GM06990 (cell line): ENCODE measurements at regions not wholly inside any gene's neighbourhood (a gene's known extent, or its start where the extent isn't known, plus 50 kb on each side); places are given as distances from the start of the nearest gene placed in this dataset.

Source experiments
- DNase-seq: peaks from one replicate; pipeline ENCODE4 v3.0.0-alpha.2; 2011; ENCODE audit not compliant: insufficient read length; ENCODE audit errors: extremely low read depth
- H3K27me3 ChIP-seq: replicated peaks from 2 replicates; pipeline ENCODE4 v1.6.0; 2011; ENCODE audit warnings: low read length; ENCODE audit not compliant: control insufficient read depth, insufficient read depth
- H3K36me3 ChIP-seq: 2 replicates; pipeline ENCODE4 v1.5.1; 2011; ENCODE audit warnings: low read length; ENCODE audit not compliant: control insufficient read depth, insufficient read depth
- H3K4me3 ChIP-seq: replicated peaks from 2 replicates; pipeline ENCODE4 v1.5.1; 2011; ENCODE audit warnings: low read depth, mild to moderate bottlenecking, control low read depth, low read length
- CTCF ChIP-seq: IDR thresholded peaks from 2 replicates; pipeline ENCODE4 v1.5.1; 2011; ENCODE audit warnings: low read length, control low read depth, mild to moderate bottlenecking, inconsistent platforms; ENCODE audit not compliant: insufficient read depth, poor library complexity, severe bottlenecking

DNA sequence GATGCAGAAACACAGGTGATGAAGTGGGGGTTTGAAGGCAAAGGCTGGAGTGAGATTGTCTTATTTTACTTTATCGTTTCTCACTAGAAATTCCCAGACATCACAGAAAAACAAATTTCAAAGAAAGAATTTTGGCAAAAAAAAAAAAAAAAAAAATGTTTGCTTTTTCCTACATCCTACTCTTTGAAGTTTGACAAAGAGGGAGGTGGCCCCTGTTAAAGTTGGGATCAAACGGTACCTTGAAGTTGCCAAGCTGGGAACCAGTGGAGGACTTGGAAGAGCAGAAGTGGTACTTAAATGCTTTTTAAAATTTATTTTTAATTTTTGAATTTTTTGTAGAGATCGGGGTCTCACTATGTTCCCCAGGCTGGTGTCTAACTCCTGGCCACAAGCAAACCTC, 63.9 kb upstream of the KIF5B start:
- DNase-seq, result no peak
- Histone ChIP-seq H3K4me3 (no peak overlapping the region), H3K36me3 (no peaks in the 10 kb centered on the region), H3K27me3 (no peaks in the 10 kb centered on the region; the same call in 1 of the 2 replicates)
- no peak for TF ChIP-seq CTCF

- Histone ChIP-seq H3K36me3 (no peaks in the 10 kb centered on the region), H3K4me3 (no peak overlapping the region), H3K27me3 (no peaks in the 10 kb centered on the region; the same call in 1 of the 2 replicates)
- DNase-seq, result no peak
- TF ChIP-seq CTCF, result no peak
Measured at GRCh38 chr10:32114508-32114907, 58.3 kb upstream of the KIF5B start.

DNA sequence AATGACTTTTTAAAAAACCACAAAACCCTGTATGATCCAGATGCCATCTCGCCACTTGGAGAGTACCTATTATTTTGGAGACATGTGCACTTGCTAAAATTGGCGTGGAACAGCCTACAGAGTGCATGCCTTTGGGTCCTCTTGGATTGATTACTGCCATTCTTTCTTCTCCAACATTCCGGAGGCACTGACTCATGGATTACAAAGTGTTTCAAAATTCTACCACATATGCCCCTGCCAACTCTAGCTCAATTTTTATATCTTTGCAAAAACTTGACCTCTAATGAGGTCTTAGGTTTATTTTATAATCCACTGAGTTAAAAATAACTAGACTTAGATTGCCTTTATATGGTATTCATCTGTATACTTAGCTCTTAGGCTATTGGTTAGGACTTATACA, 55.8 kb upstream of the KIF5B start:
- no peak overlapping the region for H3K4me3 ChIP-seq
- H3K36me3 ChIP-seq, result no peaks in the 10 kb centered on the region
- TF ChIP-seq CTCF, result no peak
- DNase-seq, result no peak
- H3K27me3 ChIP-seq, result no peaks in the 10 kb centered on the region; the same call in 1 of the 2 replicates

- H3K27me3 ChIP-seq, result no peaks in the 10 kb centered on the region; the same call in 1 of the 2 replicates
- DNase-seq, result no peak
- H3K36me3 ChIP-seq, result no peaks in the 10 kb centered on the region
- no peak overlapping the region for H3K4me3 ChIP-seq
- no peak for TF ChIP-seq CTCF
Measured at GRCh38 chr10:32111585-32111984, 55.4 kb upstream of the KIF5B start.

GRCh38 chr10:32110790-32111189, 54.6 kb upstream of the KIF5B start:
- no peaks in the 10 kb centered on the region; the same call in 1 of the 2 replicates for H3K27me3 ChIP-seq
- DNase-seq, result no peak
- no peak overlapping the region for H3K4me3 ChIP-seq
- H3K36me3 ChIP-seq, result no peaks in the 10 kb centered on the region
- TF ChIP-seq CTCF, result no peak

DNA sequence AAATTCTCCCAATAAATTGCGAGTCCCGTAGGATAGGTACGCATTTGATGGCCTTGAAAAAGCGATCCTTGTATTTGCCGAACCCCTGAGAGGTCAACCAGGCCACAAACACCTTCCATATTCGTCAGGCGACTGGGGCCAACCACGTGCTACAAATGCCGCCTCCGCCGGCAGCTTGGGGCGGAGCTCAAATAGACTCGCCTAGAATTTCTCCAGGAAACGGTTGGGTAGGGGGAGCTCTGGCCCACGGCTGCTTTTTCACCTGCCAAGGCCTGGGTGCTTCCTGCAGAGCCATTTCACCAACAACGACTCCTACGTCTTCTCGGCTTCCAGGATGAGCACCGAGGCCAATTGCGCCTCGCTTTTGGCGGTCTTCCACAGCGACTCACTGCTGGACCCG, 53.4 kb upstream of the KIF5B start:
- no peak for DNase-seq
- no peak overlapping the region for H3K4me3 ChIP-seq
- no peak for TF ChIP-seq CTCF

More for the DNA sequence above, 53.4 kb upstream of the KIF5B start:
- Histone ChIP-seq H3K36me3 (no peaks in the 10 kb centered on the region), H3K27me3 (no peaks in the 10 kb centered on the region)
